ENCODE measurements at regions not wholly inside any gene's neighbourhood (a gene's known extent, or its start where the extent isn't known, plus 50 kb on each side); places are given as distances from the start of the nearest gene placed in this dataset.
A peak's percentile ranks its signal among the peaks of the same experiment; 100 is the strongest.

DNA sequence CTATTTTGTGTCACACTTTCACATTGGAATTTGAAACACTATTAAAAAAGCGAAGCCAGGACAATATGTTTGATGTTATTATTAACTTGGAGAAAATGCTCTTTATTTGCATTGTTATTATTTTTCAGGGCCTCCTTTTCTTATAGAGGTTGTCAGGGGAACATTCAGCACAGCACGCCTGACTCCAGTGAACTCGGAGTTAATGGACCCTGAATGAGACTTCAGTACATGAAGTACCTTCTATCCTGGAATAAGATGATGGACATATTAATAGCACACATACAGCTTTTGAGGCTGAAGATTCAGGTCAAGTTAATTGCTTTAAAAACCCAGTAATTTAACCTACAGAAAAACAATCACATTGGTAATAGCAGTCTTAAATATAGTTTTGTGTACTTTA is 652.9 kb downstream of the SEMA5A start:
- H2AFZ ChIP-seq (ENCODE audit: low read depth, low read length): no peak overlapping the region
- TF ChIP-seq, protein P1, sequence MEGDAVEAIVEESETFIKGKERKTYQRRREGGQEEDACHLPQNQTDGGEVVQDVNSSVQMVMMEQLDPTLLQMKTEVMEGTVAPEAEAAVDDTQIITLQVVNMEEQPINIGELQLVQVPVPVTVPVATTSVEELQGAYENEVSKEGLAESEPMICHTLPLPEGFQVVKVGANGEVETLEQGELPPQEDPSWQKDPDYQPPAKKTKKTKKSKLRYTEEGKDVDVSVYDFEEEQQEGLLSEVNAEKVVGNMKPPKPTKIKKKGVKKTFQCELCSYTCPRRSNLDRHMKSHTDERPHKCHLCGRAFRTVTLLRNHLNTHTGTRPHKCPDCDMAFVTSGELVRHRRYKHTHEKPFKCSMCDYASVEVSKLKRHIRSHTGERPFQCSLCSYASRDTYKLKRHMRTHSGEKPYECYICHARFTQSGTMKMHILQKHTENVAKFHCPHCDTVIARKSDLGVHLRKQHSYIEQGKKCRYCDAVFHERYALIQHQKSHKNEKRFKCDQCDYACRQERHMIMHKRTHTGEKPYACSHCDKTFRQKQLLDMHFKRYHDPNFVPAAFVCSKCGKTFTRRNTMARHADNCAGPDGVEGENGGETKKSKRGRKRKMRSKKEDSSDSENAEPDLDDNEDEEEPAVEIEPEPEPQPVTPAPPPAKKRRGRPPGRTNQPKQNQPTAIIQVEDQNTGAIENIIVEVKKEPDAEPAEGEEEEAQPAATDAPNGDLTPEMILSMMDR (IDR thresholded peaks at IDR 0.05; ENCODE audit: poor library complexity, severe bottlenecking): no peak
- TF ChIP-seq, protein P2, sequence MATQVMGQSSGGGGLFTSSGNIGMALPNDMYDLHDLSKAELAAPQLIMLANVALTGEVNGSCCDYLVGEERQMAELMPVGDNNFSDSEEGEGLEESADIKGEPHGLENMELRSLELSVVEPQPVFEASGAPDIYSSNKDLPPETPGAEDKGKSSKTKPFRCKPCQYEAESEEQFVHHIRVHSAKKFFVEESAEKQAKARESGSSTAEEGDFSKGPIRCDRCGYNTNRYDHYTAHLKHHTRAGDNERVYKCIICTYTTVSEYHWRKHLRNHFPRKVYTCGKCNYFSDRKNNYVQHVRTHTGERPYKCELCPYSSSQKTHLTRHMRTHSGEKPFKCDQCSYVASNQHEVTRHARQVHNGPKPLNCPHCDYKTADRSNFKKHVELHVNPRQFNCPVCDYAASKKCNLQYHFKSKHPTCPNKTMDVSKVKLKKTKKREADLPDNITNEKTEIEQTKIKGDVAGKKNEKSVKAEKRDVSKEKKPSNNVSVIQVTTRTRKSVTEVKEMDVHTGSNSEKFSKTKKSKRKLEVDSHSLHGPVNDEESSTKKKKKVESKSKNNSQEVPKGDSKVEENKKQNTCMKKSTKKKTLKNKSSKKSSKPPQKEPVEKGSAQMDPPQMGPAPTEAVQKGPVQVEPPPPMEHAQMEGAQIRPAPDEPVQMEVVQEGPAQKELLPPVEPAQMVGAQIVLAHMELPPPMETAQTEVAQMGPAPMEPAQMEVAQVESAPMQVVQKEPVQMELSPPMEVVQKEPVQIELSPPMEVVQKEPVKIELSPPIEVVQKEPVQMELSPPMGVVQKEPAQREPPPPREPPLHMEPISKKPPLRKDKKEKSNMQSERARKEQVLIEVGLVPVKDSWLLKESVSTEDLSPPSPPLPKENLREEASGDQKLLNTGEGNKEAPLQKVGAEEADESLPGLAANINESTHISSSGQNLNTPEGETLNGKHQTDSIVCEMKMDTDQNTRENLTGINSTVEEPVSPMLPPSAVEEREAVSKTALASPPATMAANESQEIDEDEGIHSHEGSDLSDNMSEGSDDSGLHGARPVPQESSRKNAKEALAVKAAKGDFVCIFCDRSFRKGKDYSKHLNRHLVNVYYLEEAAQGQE (IDR thresholded peaks at IDR 0.05; ENCODE audit: borderline replicate concordance): no peak
- TF ChIP-seq POLR2AphosphoS5 (IDR thresholded peaks at IDR 0.05) (peak; percentile 16), MXI1 (conservative IDR thresholded peaks at IDR 0.05; ENCODE audit: poor library complexity, severe bottlenecking) (no peak), RAD21 (conservative IDR thresholded peaks at IDR 0.05) (no peak)
- H3F3A ChIP-seq (ENCODE audit: insufficient read depth, low read length, poor library complexity, severe bottlenecking): no peaks in the 10 kb centered on the region
- no peaks in the 10 kb centered on the region for H4K20me1 ChIP-seq (ENCODE audit: insufficient read depth)
- no peaks in the 10 kb centered on the region for H3K9me2 ChIP-seq (ENCODE audit: insufficient read depth, low read length)
- H3K79me2 ChIP-seq (replicated peaks; ENCODE audit: insufficient read depth, low read length): no peaks in the 10 kb centered on the region
- no peak overlapping the region for H3K9ac ChIP-seq (ENCODE audit: low read length)
- no peaks in the 10 kb centered on the region for H3K36me3 ChIP-seq (ENCODE audit: insufficient read depth, low read length)
- H3K4me2 ChIP-seq (ENCODE audit: low read length): no peak overlapping the region
- no peak overlapping the region for H3K4me3 ChIP-seq (ENCODE audit: low read length)
- H3K9me3 ChIP-seq (ENCODE audit: low read length): no peaks in the 10 kb centered on the region
- H3K27me3 ChIP-seq (ENCODE audit: insufficient read depth, low read depth, low read length): no peaks in the 10 kb centered on the region
- H3K27ac ChIP-seq (ENCODE audit: low read length): no peak overlapping the region

DNA sequence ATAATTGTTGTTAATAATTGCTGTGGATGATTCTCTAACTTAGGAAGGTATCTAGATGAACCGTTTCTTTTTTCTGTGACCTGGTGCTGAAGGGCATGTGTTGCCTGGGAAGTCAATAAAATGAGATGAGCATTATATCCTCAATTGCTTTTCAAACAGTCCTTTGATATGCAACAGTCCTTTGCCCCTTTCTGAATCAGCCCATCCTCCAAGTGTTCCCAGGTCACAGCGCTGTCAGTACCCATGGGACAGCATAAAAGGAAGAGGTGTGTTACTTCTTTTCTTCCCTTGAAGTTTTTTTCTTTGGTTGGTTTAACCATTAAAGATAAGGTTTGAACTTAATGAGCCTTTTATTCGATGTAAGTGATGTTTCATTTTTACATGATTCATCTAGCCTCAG is 651.8 kb downstream of the SEMA5A start:
- no peaks in the 10 kb centered on the region for H3K36me3 ChIP-seq (ENCODE audit: insufficient read depth, low read length)
- H3F3A ChIP-seq (ENCODE audit: insufficient read depth, low read length, poor library complexity, severe bottlenecking): no peaks in the 10 kb centered on the region
- no peak overlapping the region for H3K27ac ChIP-seq (ENCODE audit: low read length)
- H4K20me1 ChIP-seq (ENCODE audit: insufficient read depth): no peaks in the 10 kb centered on the region
- no peak overlapping the region for H3K9ac ChIP-seq (ENCODE audit: low read length)
- no peak overlapping the region for H2AFZ ChIP-seq (ENCODE audit: low read depth, low read length)
- no peaks in the 10 kb centered on the region for H3K9me3 ChIP-seq (ENCODE audit: low read length)
- no peak overlapping the region for H3K4me3 ChIP-seq (ENCODE audit: low read length)
- TF ChIP-seq, protein P2 (IDR thresholded peaks at IDR 0.05; ENCODE audit: borderline replicate concordance): no peak
- TF ChIP-seq EZH2 (IDR thresholded peaks at IDR 0.05; ENCODE audit: borderline replicate concordance, insufficient read depth, low read length, poor library complexity, severe bottlenecking) (no peak), EP300 (conservative IDR thresholded peaks at IDR 0.05; ENCODE audit: poor library complexity, severe bottlenecking) (no peak), TAF1 (IDR thresholded peaks at IDR 0.05; ENCODE audit: low read depth) (no peak), MXI1 (conservative IDR thresholded peaks at IDR 0.05; ENCODE audit: poor library complexity, severe bottlenecking) (no peak), SMC3 (conservative IDR thresholded peaks at IDR 0.05; ENCODE audit: poor library complexity) (no peak), RAD21 (conservative IDR thresholded peaks at IDR 0.05) (no peak), POLR2AphosphoS5 (IDR thresholded peaks at IDR 0.05) (no peak)
- TF ChIP-seq, protein P1 (IDR thresholded peaks at IDR 0.05; ENCODE audit: poor library complexity, severe bottlenecking): no peak
- no peaks in the 10 kb centered on the region for H3K9me2 ChIP-seq (ENCODE audit: insufficient read depth, low read length)
- H3K27me3 ChIP-seq (ENCODE audit: insufficient read depth, low read depth, low read length): no peaks in the 10 kb centered on the region
- H3K79me2 ChIP-seq (replicated peaks; ENCODE audit: insufficient read depth, low read length): no peaks in the 10 kb centered on the region
- no peak overlapping the region for H3K4me2 ChIP-seq (ENCODE audit: low read length)

Data from neural cell (in vitro differentiated cells).